Liver (tissue), 8 donors: ENCODE measurements at regions not wholly inside any gene's neighbourhood (a gene's known extent, or its start where the extent isn't known, plus 50 kb on each side); places are given as distances from the start of the nearest gene placed in this dataset.

Experiments
- DNase-seq: peaks from one replicate; pipeline ENCODE4 v3.0.0-alpha.2; 2017; ENCODE audit warnings: low spot score
- H3K27ac ChIP-seq, 2 donors: one replicate each; pipeline ENCODE4 v1.7.0; 2013; ENCODE audit warnings: inconsistent platforms in 2 of 2, low read length in 2 of 2, control low read depth in 1 of 2, low read depth in 1 of 2, mild to moderate bottlenecking in 1 of 2
- H3K27me3 ChIP-seq, 4 donors: one replicate each; pipeline versions ENCODE4 v1.6.1 to v1.7.0; 2013; ENCODE audit warnings: low read length in 3 of 4, inconsistent platforms in 1 of 4, mild to moderate bottlenecking in 1 of 4, moderate library complexity in 1 of 4; ENCODE audit not compliant: control insufficient read depth in 4 of 4, insufficient read depth in 4 of 4
- H3K36me3 ChIP-seq, 4 donors: one replicate each; pipeline versions ENCODE4 v1.6.1 to v1.7.0; 2013; ENCODE audit warnings: low read length in 3 of 4, mild to moderate bottlenecking in 3 of 4, low read depth in 1 of 4, moderate library complexity in 1 of 4; ENCODE audit not compliant: control insufficient read depth in 4 of 4, insufficient read depth in 3 of 4
- H3K4me1 ChIP-seq, 4 donors: one replicate each; pipeline versions ENCODE4 v1.6.1 to v1.7.0; 2013; ENCODE audit warnings: low read length in 3 of 4, mild to moderate bottlenecking in 3 of 4, moderate library complexity in 1 of 4; ENCODE audit not compliant: control insufficient read depth in 4 of 4, insufficient read depth in 4 of 4
- H3K4me3 ChIP-seq, 3 donors: one replicate each; pipeline versions ENCODE4 v1.6.1 to v1.7.0; 2013; ENCODE audit warnings: low read length in 3 of 3, control low read depth in 1 of 3, low read depth in 1 of 3, mild to moderate bottlenecking in 1 of 3
- H3K9ac ChIP-seq, 2 donors: one replicate each; pipeline ENCODE4 v1.7.0; 2013; ENCODE audit warnings: low read length in 2 of 2, mild to moderate bottlenecking in 2 of 2, moderate library complexity in 2 of 2, control low read depth in 1 of 2, low read depth in 1 of 2
- H3K9me3 ChIP-seq, 4 donors: one replicate each; pipeline versions ENCODE4 v1.6.1 to v1.7.0; 2013; ENCODE audit warnings: low read length in 3 of 4; ENCODE audit not compliant: control insufficient read depth in 4 of 4
- ATF3 ChIP-seq: IDR thresholded peaks from 2 replicates; pipeline ENCODE4 v1.6.1; 2016; ENCODE audit warnings: antibody characterized with exemption
- CTCF ChIP-seq: fragments of 150-350 bp; IDR thresholded peaks from 2 replicates; pipeline ENCODE4 v1.5.1; 2017; ENCODE audit warnings: improper control_type of control experiment, low read depth, low read length; ENCODE audit not compliant: missing input control
- EGR1 ChIP-seq, 2 donors: IDR thresholded peaks; 2 replicates each; pipeline ENCODE4 v1.6.1; 2016 to 2018; ENCODE audit warnings: antibody characterized with exemption in 2 of 2, low read depth in 2 of 2
- FOXA1 ChIP-seq: IDR thresholded peaks from 2 replicates; pipeline ENCODE4 v1.6.1; 2016; ENCODE audit warnings: antibody characterized with exemption
- FOXA2 ChIP-seq: IDR thresholded peaks from 2 replicates; pipeline ENCODE4 v1.6.1; 2016; ENCODE audit warnings: antibody characterized with exemption
- GABPA ChIP-seq, 2 donors: IDR thresholded peaks in 1 of 2; conservative IDR thresholded peaks in 1 of 2; 2 replicates each; pipeline ENCODE4 v1.6.1; 2016; ENCODE audit warnings: antibody characterized with exemption in 2 of 2, mild to moderate bottlenecking in 1 of 2, moderate library complexity in 1 of 2
- HNF4G ChIP-seq: IDR thresholded peaks from 2 replicates; pipeline ENCODE4 v1.6.1; 2016; ENCODE audit warnings: antibody characterized with exemption
- JUND ChIP-seq, 2 donors: IDR thresholded peaks; 2 replicates each; pipeline ENCODE4 v1.6.1; 2016; ENCODE audit warnings: antibody characterized with exemption in 2 of 2
- MAX ChIP-seq: IDR thresholded peaks from 2 replicates; pipeline ENCODE4 v1.6.1; 2016; ENCODE audit warnings: antibody characterized with exemption
- NR2F2 ChIP-seq: IDR thresholded peaks from 2 replicates; pipeline ENCODE4 v1.6.1; 2016; ENCODE audit warnings: antibody characterized with exemption
- RXRA ChIP-seq, 2 donors: IDR thresholded peaks; 2 replicates each; pipeline ENCODE4 v1.6.1; 2017 to 2018; ENCODE audit warnings: antibody characterized with exemption in 2 of 2, mild to moderate bottlenecking in 1 of 2
- SP1 ChIP-seq: IDR thresholded peaks from 2 replicates; pipeline ENCODE4 v1.6.1; 2018; ENCODE audit warnings: antibody characterized with exemption, mild to moderate bottlenecking
- TAF1 ChIP-seq: conservative IDR thresholded peaks from 2 replicates; pipeline ENCODE4 v1.6.1; 2016; ENCODE audit warnings: antibody characterized with exemption, mild to moderate bottlenecking
- YY1 ChIP-seq: IDR thresholded peaks from 2 replicates; pipeline ENCODE4 v1.6.1; 2016; ENCODE audit warnings: antibody characterized with exemption, mild to moderate bottlenecking
- ZBTB33 ChIP-seq: IDR thresholded peaks from 2 replicates; pipeline ENCODE4 v1.6.1; 2016; ENCODE audit warnings: antibody characterized with exemption
- WGBS: extraction: QIAGEN DNeasy Blood & Tissue Kit; methylation state at CpG from one replicate; pipeline ENCODE4 v1.1.7; 2013; 5-methylcytosine and 5-hydroxymethylcytosine counted together
- donor health status: healthy.
- donor health status: healthy.
- donor health status: healthy.
- donor health status: healthy.
- donor health status: healthy.

GRCh38 chr4:188201851-188202250 lies 62.6 kb downstream of the TRIML1 start:
- Histone ChIP-seq H3K4me1 (no peaks in the 10 kb centered on the region), H3K36me3 (no peaks in the 10 kb centered on the region), H3K9me3 (peaks cover 0 to 4% (median 0%) of the 10 kb centered on the region in 4 donors), H3K4me3 (no peak overlapping the region), H3K27ac (no peak overlapping the region), H3K9ac (no peak overlapping the region), H3K27me3 (peaks cover 0 to 2% (median 0%) of the 10 kb centered on the region in 4 donors)
- DNase-seq = no peak
- WGBS = 61% methylated on average over 3 of the region's 3 CpGs
- TF ChIP-seq FOXA2 (no peak), SP1 (no peak), JUND (IDR thresholded peaks at IDR 0.05) (no peak), ATF3 (no peak), GABPA (IDR thresholded peaks at IDR 0.05 in 1 of 2, conservative IDR thresholded peaks at IDR 0.05 in 1 of 2) (no peak), EGR1 (IDR thresholded peaks at IDR 0.05; ENCODE audit: low read depth in 2 of 2) (no peak), YY1 (no peak), HNF4G (no peak)

- Histone ChIP-seq H3K27ac (no peak overlapping the region), H3K36me3 (no peaks in the 10 kb centered on the region), H3K4me1 (no peaks in the 10 kb centered on the region), H3K4me3 (no peak overlapping the region), H3K9ac (no peak overlapping the region), H3K9me3 (peaks cover 0 to 4% (median 0%) of the 10 kb centered on the region in 4 donors), H3K27me3 (peaks cover 0 to 4% (median 0%) of the 10 kb centered on the region in 4 donors)
- WGBS = 72% methylated on average over 3 of the region's 3 CpGs
- DNase-seq = no peak
- no peak for TF ChIP-seq NR2F2
- no peak for TF ChIP-seq SP1
- TF ChIP-seq ATF3 = no peak
- TF ChIP-seq JUND (IDR thresholded peaks at IDR 0.05) = no peak
- no peak for TF ChIP-seq YY1
- no peak for TF ChIP-seq RXRA (IDR thresholded peaks at IDR 0.05)
- no peak for TF ChIP-seq TAF1
- no peak for TF ChIP-seq FOXA1
- TF ChIP-seq CTCF = no peak
- no peak for TF ChIP-seq GABPA (IDR thresholded peaks at IDR 0.05 in 1 of 2, conservative IDR thresholded peaks at IDR 0.05 in 1 of 2)
Observed at GRCh38 chr4:188206783-188207182, 67.5 kb downstream of the TRIML1 start.

GRCh38 chr4:188214861-188215260 lies 75.6 kb downstream of the TRIML1 start:
- no peaks in the 10 kb centered on the region for H3K27me3 ChIP-seq
- H3K4me1 ChIP-seq = no peaks in the 10 kb centered on the region
- no peaks in the 10 kb centered on the region for H3K9me3 ChIP-seq
- no peaks in the 10 kb centered on the region for H3K36me3 ChIP-seq
- no peak overlapping the region for H3K9ac ChIP-seq
- H3K4me3 ChIP-seq = no peak overlapping the region
- WGBS = 67% methylated on average over 5 of the region's 5 CpGs
- no peak for TF ChIP-seq GABPA (IDR thresholded peaks at IDR 0.05 in 1 of 2, conservative IDR thresholded peaks at IDR 0.05 in 1 of 2)
- no peak for TF ChIP-seq TAF1
- TF ChIP-seq JUND (IDR thresholded peaks at IDR 0.05) = no peak
- no peak for TF ChIP-seq EGR1 (IDR thresholded peaks at IDR 0.05; ENCODE audit: low read depth in 2 of 2)
- no peak for TF ChIP-seq NR2F2
- TF ChIP-seq RXRA (IDR thresholded peaks at IDR 0.05) = no peak
- TF ChIP-seq MAX = no peak
- no peak for TF ChIP-seq ZBTB33
- DNase-seq = no peak
- no peak overlapping the region for H3K27ac ChIP-seq
